ENCODE measurements at regions not wholly inside any gene's neighbourhood (a gene's known extent, or its start where the extent isn't known, plus 50 kb on each side); places are given as distances from the start of the nearest gene placed in this dataset.
"Not testable (repeated sequence)": the region's sequence is repeated elsewhere in the genome, so short reads cannot be mapped to it uniquely, and the experiment has no call there.

GRCh38 chr4:72677886-72678285 is 108.9 kb upstream of the ADAMTS3 start:
- no peak for DNase-seq (ENCODE audit: low spot score)

DNA sequence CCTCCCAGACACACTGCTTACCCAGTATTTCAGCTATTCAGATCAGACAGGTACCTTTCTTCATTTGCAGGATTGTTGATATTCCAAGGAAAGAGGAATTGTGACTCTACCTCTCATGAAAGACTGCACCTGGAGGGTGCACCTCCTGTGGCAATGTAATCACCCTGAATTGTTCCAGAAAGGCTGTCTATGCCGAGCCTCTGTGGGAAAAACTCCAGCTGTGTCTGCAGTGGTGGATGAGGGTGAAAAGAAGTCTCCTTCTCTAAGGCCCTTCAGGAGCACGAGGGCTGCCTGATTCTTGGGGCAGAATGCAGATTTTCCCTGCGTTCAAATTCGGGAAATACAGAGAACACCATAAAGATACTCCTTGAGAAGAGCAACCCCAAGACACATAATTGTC is 108.2 kb upstream of the ADAMTS3 start:
- DNase-seq (ENCODE audit: low spot score) = no peak

DNA sequence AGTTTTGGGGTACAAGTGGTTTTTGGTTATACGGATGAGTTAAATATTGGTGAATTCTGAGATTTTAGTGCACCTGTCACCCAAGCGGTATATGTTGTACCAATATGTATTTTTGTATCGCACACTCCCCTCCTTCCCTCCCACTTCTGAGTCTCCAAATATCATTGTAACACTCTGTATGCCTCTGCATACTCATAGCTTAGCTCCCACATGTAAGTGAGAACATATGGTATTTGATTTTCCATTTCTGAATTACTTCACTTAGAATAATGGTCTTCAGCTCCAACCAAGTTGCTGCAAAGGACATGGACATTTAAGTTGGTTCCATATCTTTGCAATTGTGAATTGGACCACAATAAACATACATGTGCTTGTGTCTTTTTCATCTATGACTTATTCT is 103.0 kb upstream of the ADAMTS3 start:
- no peak for DNase-seq (ENCODE audit: low spot score)

DNA sequence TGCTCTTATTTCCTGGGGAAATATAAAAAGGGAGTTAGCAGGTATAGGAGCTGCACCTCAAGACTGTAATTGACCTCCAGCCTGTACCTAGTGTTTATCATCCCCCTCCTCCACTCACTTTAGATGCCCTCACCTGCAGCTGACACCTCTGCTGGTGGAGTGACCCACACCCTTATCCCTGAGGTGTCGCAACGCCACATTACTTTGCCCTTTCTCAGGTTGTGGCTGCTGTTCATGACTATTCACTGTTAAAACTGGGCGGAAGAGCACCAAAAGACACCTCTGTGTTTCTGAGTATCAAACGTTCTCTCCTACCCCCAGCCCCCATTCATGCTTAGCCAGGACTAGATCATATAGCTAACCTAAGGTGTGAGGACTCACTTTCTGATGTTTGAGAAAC is 101.5 kb upstream of the ADAMTS3 start:
- no peak for DNase-seq (ENCODE audit: low spot score)

DNA sequence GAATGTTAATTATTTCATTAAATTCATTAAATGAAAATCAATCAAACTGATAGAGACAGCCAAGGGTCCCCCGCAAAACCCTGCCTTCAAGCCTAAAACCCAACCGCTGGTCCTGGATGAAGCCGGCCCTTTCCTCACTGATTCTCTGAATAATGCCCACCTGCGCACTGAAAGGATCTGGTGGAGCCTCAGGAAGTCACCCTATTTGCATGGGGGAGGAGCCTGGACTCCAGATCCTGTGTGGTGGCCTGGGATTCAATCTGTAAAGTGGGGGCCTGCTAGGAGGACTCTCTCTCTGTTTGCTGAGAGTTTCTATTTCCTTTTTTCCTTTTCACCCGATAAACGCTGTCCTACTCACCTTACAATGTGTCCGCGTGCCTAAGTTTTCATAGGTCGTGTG is 97.9 kb upstream of the ADAMTS3 start:
- DNase-seq (ENCODE audit: low spot score) = no peak

DNA sequence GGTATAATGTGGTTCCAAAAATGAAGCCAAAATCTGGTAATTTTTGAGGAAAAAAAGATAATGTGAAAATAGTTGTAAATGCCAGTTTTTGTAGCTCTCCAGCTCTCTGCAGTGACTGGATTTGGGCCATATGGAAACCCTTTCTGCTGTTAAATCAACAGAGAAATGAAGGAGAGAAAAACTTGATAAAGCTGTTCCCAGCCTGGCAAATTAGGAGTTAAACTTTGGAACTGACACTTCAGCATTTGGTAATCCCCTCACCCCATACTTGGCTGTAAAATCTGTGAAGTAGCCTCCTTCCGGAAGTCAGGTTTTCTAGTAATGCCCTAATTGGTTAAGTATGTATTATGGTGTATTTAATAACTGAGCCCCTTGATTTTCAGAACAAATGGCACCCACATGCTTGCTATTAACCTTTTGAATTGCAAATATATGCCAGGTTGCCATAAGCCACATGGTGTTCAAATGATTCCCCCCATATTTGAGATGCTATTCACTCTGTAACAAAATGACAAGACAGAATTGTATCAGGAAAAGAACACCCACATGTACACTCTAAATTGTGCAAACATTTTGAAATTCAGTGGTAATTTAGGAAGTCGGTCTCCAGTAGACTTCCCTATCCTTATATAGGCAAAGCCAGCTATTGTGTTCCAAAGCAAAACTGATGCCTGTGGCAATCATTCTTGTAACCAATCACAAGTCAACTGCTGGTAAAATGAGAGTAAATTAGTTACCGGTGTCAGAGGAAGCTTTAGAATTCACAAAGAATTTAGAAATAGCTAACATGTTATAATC is 96.3 kb upstream of the ADAMTS3 start:
- no peak for DNase-seq (ENCODE audit: low spot score)

DNA sequence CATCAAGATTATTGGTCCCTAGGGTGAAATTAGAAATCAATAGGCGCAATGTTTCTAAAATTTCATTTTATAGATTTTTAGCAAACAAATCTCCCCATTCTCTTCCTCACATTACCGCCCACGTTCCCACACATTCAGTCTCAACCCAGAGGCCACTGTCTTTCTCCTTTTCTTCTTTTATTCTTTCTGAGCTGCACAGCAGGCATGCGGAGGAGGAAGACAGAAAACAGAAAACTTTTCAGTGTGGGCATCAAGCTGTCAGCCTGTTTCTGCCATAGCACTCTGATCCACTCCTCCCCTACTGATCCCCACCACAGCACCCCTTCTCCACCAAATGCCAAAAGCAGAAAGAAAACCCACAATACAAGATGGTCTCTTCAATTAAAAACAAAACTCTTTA is 94.8 kb upstream of the ADAMTS3 start:
- no peak for DNase-seq (ENCODE audit: low spot score)

- no peak for DNase-seq (ENCODE audit: low spot score)
Observed at GRCh38 chr4:72661830-72662229, 92.8 kb upstream of the ADAMTS3 start.

DNA sequence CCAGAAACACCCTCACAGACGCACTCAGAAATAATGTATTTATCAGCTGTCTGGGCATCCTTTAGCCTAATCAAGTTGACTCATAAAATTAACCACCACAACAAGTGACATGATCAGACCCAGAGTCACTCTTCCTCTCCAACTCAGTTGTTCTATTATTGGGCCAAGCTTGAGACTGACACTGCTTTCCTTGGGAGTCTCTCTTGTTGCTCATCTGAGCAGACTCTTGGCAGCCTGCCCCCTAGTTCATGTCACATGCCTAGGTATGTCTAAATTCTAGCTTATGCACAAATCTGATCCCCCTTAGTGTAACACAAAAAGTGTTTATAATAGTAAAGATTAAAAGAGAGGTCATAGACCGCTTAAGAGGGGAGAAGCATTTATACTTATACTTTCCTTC is 72.6 kb upstream of the ADAMTS3 start:
- DNase-seq (ENCODE audit: low spot score) = no peak

GRCh38 chr4:72636866-72637265 is 67.8 kb upstream of the ADAMTS3 start:
- DNase-seq (ENCODE audit: low spot score) = not testable (repeated sequence)

DNA sequence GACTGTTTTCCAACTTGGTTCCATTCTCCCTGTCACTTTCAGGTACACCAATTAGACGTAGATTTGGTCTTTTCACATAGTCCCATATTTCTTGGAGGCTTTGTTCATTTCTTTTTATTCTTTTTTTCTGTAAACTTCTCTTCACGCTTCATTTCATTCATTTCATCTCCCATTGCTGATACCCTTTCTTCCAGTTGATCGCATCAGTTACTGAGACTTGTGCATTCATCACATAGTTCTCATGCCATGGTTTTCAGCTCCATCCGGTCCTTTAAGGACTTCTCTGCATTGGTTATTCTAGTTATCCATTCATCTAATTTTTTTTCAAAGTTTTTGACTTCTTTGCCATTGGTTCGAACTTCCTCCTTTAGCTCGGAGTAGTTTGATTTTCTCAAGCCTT is 66.9 kb upstream of the ADAMTS3 start:
- DNase-seq (ENCODE audit: low spot score) = not testable (repeated sequence)

DNA sequence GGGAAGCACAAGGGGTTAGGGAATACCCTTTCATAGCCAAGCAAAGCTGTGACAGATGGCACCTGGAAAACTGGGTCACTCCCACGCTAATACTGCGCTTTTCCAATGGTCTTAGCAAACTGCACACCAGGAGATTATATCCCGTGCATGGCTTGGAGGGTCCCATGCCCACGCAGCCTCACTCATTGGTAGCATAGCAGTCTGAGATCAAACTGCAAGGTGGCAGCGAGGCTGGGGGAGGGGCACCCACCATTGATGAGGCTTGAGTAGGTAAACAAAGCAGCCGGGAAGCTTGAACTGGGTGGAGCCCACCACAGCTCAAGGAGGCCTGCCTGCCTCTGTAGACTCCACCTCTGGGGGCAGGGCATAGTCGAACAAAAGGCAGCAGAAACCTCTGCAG is 63.2 kb upstream of the ADAMTS3 start:
- DNase-seq (ENCODE audit: low spot score) = not testable (repeated sequence)

DNA sequence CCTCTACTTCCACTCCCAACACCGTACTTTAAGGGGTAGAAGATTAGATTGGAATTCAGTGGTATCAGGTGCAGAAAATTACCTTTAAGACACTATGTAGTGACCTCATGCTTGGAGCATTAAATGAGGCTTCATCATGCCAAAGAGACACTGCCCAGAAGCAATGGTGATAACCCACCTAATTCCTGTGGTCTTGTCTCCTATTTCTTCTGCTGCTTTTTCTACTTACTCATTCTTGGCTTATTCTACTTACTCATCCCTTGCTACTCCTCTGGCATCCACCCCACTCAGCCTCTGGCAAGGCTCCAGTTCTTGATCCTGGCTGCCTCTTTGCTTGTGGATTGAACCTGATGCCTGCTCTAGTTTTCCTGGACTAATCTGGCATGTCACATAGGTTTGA is 62.3 kb upstream of the ADAMTS3 start:
- DNase-seq (ENCODE audit: low spot score) = no peak

DNA sequence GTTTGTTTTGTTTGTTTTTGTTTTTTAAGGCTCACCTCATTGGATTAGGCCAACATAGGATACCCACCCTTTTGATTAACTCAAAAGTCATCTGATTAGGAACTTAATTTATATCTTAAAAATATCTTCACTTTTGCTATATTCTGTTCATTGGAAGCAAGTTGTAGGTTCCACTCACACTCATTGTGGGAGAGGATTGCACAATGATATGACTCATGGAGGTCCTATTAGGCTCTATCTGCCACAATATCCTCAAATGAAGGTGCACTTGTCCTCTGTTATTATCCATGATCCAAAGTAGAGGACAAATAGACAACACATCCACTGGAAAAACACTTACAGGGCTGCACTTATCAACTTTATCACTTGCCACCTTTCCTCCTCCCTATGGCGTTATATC is 60.5 kb upstream of the ADAMTS3 start:
- no peak for DNase-seq (ENCODE audit: low spot score)

- DNase-seq (ENCODE audit: low spot score) = no peak
Observed at GRCh38 chr4:72627723-72628122, 58.7 kb upstream of the ADAMTS3 start.
